WI38 (cell line): ENCODE measurements at regions not wholly inside any gene's neighbourhood (a gene's known extent, or its start where the extent isn't known, plus 50 kb on each side); places are given as distances from the start of the nearest gene placed in this dataset.

Source experiments
- H3K4me3 ChIP-seq: 2 replicates; pipeline ENCODE4 v1.5.1; 2011; ENCODE audit warnings: low read depth, mild to moderate bottlenecking, control low read depth, low read length
- CTCF ChIP-seq: IDR thresholded peaks from 2 replicates; pipeline ENCODE4 v1.5.1; 2012; ENCODE audit warnings: low read depth, mild to moderate bottlenecking, control low read depth, low read length

- TF ChIP-seq CTCF: no peak
- H3K4me3 ChIP-seq: no peak overlapping the region
Measured at GRCh38 chr22:49284056-49284784, 543.5 kb downstream of the BRD1 start.

- TF ChIP-seq CTCF: no peak
- H3K4me3 ChIP-seq: no peak overlapping the region
Measured at GRCh38 chr22:49282596-49282995, 545.1 kb downstream of the BRD1 start.

- H3K4me3 ChIP-seq: no peak overlapping the region
- TF ChIP-seq CTCF: no peak
Measured at GRCh38 chr22:49281467-49282340, 546.0 kb downstream of the BRD1 start.

GRCh38 chr22:49278340-49278739, 549.3 kb downstream of the BRD1 start:
- TF ChIP-seq CTCF: no peak
- no peak overlapping the region for H3K4me3 ChIP-seq

GRCh38 chr22:49276567-49276966, 551.1 kb downstream of the BRD1 start:
- TF ChIP-seq CTCF: no peak

GRCh38 chr22:49274754-49275380, 552.8 kb downstream of the BRD1 start:
- TF ChIP-seq CTCF: no peak
- no peak overlapping the region for H3K4me3 ChIP-seq

More at GRCh38 chr22:49276567-49276966, 551.1 kb downstream of the BRD1 start:
- H3K4me3 ChIP-seq: no peak overlapping the region

- TF ChIP-seq CTCF: no peak
- H3K4me3 ChIP-seq: no peak overlapping the region
Measured at GRCh38 chr22:49272546-49273125, 555.0 kb downstream of the BRD1 start.
